Pulmonary artery endothelial cell (primary cell): ENCODE measurements at regions not wholly inside any gene's neighbourhood (a gene's known extent, or its start where the extent isn't known, plus 50 kb on each side); places are given as distances from the start of the nearest gene placed in this dataset.

Experiments
- DNase-seq: peaks from one replicate; pipeline ENCODE4 v3.0.0-alpha.2; 2011; ENCODE audit warnings: low read depth, low spot score

DNA sequence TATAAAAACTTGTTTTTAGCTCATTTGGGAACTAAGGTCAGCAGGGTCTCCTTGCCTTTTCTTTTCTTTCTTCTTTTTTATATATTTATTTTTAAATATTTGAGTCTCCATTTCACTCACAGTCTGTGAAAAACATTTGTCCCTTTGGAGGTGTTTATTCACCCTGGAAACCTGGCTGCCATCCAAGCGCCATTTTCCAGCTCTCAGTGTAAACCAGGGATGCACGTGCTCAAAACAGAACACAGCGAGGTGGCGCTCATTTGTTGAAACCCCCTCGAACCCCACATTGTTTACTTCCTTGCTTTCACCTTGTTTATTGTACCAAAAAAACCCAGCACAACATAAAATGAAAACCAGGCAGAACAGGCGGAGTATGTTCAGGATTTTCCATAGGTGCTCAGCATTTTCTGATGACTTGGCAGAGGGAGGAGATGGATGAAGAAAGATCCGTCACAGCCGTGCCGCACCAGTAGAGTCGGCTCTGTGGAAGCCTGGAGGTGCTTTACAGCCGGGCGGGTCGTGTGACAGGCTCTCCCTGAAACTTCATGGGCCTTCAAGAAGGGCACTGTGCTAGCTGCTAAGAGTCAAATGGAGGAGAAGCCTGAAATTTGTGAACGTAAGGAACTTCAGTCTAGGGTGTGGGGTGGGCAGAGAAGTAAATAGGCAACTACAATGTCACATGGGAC, 284.4 kb downstream of the FOXL1 start:
- no peak for DNase-seq

DNA sequence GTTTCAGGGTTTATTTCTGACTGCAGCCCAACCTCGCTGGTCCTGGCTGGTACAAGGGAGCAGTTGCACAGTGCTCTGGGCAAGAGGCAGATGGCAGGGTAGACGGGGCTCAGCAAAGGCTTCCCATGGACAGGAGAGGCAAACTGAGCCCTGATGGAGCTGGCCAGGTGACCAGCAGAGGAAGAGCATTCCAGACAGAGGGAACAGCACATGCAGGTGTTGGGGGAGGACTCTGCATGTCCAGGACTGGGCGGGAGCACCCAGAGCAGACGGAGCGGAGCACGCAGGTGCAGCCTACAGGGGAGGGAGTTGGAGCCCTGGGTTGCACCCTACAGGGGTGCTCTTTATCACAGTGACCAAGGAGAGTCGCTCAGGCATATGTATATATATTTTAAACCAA, 285.3 kb downstream of the FOXL1 start:
- no peak for DNase-seq

GRCh38 chr16:86864586-86864985, 286.2 kb downstream of the FOXL1 start:
- no peak for DNase-seq

- DNase-seq, result no peak
These were observed 287.7 kb downstream of the FOXL1 start for GRCh38 chr16:86865851-86866662.

GRCh38 chr16:86866986-86867722, 288.8 kb downstream of the FOXL1 start:
- DNase-seq, result no peak

DNA sequence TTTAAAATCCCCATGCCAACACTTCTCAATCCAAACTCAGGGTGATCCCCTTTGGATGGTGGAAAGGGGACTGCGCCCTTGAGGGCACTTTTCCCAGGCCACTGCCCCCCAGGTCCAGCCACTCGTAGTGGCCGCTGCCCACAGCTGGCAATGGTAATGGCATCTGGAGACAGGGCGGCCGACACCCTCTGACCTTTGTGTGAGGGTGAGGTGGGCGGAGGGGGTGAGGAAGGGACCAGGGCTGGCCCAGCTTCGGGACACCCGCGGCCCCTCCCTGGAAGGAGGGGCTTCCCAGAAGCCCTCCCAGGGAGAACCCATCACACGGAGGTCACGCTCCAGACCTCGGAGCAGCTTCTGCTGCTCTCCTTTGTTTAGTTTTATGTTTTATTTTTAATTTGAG, 289.7 kb downstream of the FOXL1 start:
- no peak for DNase-seq

DNA sequence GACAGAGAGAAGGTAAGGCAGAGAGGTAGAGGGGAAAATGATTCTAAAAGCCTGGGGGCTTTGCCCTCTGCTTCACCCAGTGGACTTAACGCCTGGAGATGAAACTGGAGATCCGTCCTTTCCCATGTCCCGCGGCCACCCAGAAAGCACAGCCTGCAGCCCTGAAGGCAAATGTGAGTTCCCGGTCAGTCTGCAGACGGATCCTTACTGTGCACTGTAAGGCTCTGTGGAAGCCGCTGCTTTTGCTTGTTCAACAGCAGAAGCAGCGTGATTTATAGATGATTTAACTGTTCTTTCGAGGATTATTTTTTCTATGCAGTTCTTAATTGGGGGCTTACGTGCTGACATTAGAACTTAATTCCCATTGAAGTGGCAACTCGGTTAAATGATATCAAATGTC, 290.4 kb downstream of the FOXL1 start:
- no peak for DNase-seq

- DNase-seq, result no peak
These were observed 291.1 kb downstream of the FOXL1 start for GRCh38 chr16:86869288-86870022.

DNA sequence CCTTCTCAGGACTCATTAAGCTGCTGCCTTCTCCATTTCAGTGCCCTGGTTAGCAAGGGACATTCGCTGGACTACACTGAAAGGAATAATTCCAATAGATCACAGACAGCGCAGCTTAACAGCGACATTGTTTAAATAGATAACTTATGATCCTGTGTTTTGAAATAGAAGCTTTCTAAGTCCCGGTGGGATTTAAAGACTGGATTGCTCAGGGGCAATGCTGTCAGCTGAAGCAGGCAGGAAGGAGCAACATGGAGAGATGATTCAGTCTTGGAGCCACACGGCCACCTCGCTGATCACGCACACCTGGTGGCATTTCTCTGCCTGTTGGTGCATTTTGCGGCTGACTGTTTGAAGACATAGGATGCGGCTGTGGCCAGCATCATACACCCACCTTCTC, 292.0 kb downstream of the FOXL1 start:
- DNase-seq, result no peak

DNA sequence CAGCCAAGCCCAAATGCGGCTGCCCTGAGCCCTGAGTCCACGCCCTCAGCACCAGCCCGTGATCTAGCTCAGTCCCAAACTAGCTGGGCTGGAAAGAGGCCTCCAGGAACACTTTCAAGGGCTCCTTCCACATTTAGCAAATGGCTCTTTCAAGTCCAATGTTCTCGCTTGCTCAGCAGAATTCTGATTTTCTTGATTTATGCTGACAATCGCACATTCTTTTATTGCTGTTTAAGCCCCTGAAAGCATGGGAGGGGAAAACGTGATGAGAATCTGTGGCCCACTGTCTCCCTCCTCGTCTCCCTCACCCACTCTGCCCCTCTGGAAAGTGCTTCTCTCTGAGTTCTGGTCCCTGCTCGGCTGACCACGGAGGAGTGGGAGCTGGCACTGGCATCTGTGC, 293.8 kb downstream of the FOXL1 start:
- DNase-seq, result no peak

DNA sequence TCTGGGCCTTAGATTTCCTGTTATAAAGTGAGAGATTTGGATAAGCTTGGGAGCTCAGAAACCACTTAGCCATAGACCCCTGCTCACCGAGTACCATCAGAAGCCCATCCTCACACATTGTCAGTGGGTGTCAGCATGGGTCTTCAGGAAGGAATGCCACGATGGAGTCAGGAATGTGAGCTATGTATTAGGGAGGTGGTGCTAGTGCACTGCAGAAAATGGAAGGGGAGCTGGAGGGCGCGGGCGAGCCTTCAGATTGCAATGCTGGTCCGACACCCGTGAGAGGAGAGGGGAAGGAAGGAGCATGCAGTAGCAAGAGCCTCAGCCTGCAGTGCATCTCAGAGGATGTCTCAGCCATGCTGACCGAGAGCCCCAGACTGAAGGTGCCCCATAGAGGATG, 294.5 kb downstream of the FOXL1 start:
- no peak for DNase-seq

GRCh38 chr16:86874141-86874540, 295.8 kb downstream of the FOXL1 start:
- no peak for DNase-seq

DNA sequence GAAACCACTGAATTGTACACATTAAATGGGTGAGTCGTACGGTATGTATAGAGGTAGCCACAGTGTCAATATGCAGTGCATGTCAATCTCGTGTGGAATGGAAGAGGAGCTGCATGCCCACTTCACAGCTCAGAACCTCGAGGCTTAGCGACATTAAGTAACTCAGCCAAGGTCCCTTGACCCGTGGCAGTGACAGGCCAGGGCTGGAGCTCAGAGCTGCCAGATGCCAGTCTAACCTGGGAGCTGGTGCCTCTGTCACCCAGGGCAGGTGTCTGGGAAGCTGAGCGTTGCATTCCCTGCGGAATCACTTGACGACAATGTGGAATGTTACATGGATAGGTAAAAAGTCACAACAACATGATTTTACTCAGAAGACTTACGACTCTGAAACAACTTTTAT, 298.1 kb downstream of the FOXL1 start:
- DNase-seq, result no peak

DNA sequence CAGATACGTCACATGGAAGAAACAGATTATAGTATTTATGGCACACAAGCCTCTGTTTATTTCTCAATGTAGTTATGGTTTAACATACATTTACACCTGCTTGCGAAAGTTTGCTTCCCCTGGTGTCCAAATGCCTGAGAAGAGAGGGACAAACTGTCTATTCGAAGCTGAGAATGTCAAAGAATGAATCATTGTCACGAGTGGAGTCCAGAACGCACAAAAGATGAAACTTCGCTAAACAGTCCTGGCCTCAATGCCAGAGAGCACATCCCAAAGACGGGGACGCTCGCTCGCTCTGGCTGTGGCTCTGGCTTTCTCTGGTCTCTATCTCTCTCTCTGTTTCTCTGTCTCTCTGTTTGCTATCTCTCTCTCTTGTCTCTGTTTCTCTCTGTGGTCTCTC, 298.8 kb downstream of the FOXL1 start:
- no peak for DNase-seq

GRCh38 chr16:86877835-86878234, 299.5 kb downstream of the FOXL1 start:
- no peak for DNase-seq

- no peak for DNase-seq
These were observed 300.1 kb downstream of the FOXL1 start for GRCh38 chr16:86878236-86879080.

- no peak for DNase-seq
These were observed 300.9 kb downstream of the FOXL1 start for GRCh38 chr16:86879268-86879667.

DNA sequence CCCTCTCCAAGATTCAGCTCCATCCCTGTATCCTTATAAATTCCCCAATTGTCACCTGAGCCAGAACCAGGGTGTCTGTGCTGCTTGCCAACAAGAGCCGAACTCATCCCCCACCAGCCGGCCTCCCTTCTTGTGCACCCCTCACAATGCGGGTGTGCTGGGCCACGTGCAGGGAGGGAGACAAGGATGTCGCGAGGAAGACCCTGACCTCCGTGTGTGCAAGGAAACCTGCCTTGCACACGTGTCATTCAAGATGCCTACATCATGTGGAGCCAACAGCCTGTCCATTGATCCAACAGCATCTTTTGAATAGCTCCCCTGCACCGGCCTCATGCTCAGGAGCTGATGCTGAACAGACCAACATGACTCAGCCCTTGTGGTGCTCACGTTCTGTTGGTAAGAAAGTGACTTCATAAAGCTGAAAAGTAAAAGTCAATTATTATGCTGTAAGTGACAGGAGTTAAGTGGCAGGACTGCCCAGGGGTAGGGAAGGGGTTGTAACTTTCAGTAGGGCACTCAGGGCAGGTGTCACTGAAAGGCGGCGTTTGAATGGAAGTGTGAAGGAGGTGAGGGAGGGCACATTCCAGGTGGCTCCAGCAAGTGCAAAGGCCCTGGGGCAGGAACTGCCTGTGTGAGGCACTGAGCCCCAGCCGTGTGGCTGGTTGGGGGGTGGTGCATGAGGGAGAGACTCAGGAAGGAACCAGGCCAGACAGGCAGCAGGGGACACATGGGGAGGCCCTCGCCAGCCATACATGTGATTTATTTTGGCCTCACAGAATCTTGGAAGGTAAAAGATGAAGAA, 302.2 kb downstream of the FOXL1 start:
- no peak for DNase-seq

GRCh38 chr16:86881118-86881510, 302.8 kb downstream of the FOXL1 start:
- no peak for DNase-seq

DNA sequence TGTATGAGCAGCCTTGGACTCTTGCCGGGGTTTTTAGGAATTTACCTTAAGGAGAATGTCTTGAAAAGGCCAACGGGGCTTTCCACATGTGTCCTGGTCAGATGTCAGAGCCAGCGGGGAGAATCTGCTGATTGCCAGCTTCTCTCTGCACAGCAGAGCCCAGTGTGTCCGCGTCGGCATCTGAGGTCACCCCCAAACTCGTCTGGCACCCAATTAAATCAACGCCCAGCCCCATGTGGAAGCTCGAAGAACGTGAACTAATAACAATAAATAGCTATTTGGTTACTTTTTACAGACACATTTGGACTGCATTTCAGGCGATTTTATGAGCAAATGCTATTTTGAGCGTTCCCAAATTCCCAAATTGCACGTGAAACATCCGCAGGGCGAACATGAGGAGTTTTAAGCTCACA, 303.5 kb downstream of the FOXL1 start:
- no peak for DNase-seq
